T-cell (primary cell): ENCODE measurements at regions not wholly inside any gene's neighbourhood (a gene's known extent, or its start where the extent isn't known, plus 50 kb on each side); places are given as distances from the start of the nearest gene placed in this dataset.

Experiments used
- ATAC-seq, 4 experiments: fragments of 200-7000 bp in 3 of 4; fragments of 150-1000 bp in 1 of 4; cut with Tn5 transposase; replicated peaks in 1 of 4; 1 replicate in 3 of 4; 2 replicates in 1 of 4; pipeline ENCODE4 v1.10.0; 2021; ENCODE audit warnings: moderate library complexity in 3 of 4, mild to moderate bottlenecking in 2 of 4, moderate number of reproducible peaks in 1 of 4
- CTCF ChIA-PET, 2 donors: fragments of 300-600 bp; sonication (Branson Sonifier 250); formaldehyde crosslinking; loops; one replicate each; lab custom pipeline; 2022; ENCODE audit warnings: antibody characterized with exemption in 2 of 2; lab: Charles Lee
- POLR2A ChIA-PET, 2 donors: fragments of 300-600 bp; sonication (Branson Sonifier 250); formaldehyde crosslinking; loops; one replicate each; lab custom pipeline; 2022; ENCODE audit warnings: antibody characterized with exemption in 2 of 2; lab: Charles Lee
- DNase-seq, 35 experiments: peaks; one replicate each; pipeline versions ENCODE4 v3.0.0 to v3.0.0-alpha.2; 2013 to 2023
- H3K27ac ChIP-seq: one replicate; pipeline ENCODE4 v1.5.1; 2013; ENCODE audit warnings: low read length
- H3K27me3 ChIP-seq, 2 experiments: replicated peaks in 1 of 2; 1 replicate in 1 of 2; 2 replicates in 1 of 2; pipeline versions ENCODE4 v1.6.1 to v1.7.0; 2013; ENCODE audit warnings: low read length in 1 of 2, mixed read lengths in 1 of 2; ENCODE audit not compliant: control insufficient read depth in 2 of 2, insufficient read depth in 2 of 2; ENCODE audit errors: extremely low read depth in 1 of 2
- H3K36me3 ChIP-seq, 2 donors: 1 replicate in 1 of 2; 2 replicates in 1 of 2; pipeline versions ENCODE4 v1.6.1 to v1.7.0; 2013; ENCODE audit warnings: low read length in 1 of 2; ENCODE audit not compliant: control insufficient read depth in 2 of 2, insufficient read depth in 1 of 2; ENCODE audit errors: extremely low read depth in 1 of 2
- H3K4me1 ChIP-seq, 2 experiments: 1 replicate in 1 of 2; 2 replicates in 1 of 2; pipeline versions ENCODE4 v1.6.1 to v1.7.0; 2013; ENCODE audit warnings: low read length in 2 of 2, mixed read lengths in 1 of 2; ENCODE audit not compliant: insufficient read depth in 2 of 2, control insufficient read depth in 1 of 2; ENCODE audit errors: extremely low read depth in 1 of 2
- H3K4me3 ChIP-seq, 2 donors: 1 replicate in 1 of 2; 2 replicates in 1 of 2; pipeline versions ENCODE4 v1.5.1 to v1.7.0; 2013; ENCODE audit warnings: mild to moderate bottlenecking in 2 of 2, low read length in 1 of 2, moderate library complexity in 1 of 2; ENCODE audit not compliant: control insufficient read depth in 1 of 2; ENCODE audit errors: extremely low read depth in 1 of 2
- H3K9me3 ChIP-seq: 2 replicates; pipeline ENCODE4 v1.7.0; 2013
- H3K27ac Mint-ChIP-seq, 2 donors: one replicate each; pipeline ENCODE4 v1.8.0; 2020 to 2021; ENCODE audit warnings: mild to moderate bottlenecking in 2 of 2, mixed read lengths in 2 of 2
- H3K27me3 Mint-ChIP-seq, 2 donors: one replicate each; pipeline ENCODE4 v1.8.0; 2021 to 2022; ENCODE audit warnings: mixed read lengths in 2 of 2
- H3K36me3 Mint-ChIP-seq: one replicate; pipeline ENCODE4 v1.8.0; 2021; ENCODE audit warnings: mixed read lengths
- H3K4me1 Mint-ChIP-seq, 3 donors: one replicate each; pipeline ENCODE4 v1.8.0; 2020 to 2022; ENCODE audit warnings: mixed read lengths in 3 of 3, mild to moderate bottlenecking in 1 of 3
- H3K4me3 Mint-ChIP-seq, 3 donors: one replicate each; pipeline ENCODE4 v1.8.0; 2020 to 2022; ENCODE audit warnings: mild to moderate bottlenecking in 3 of 3, mixed read lengths in 3 of 3, moderate library complexity in 3 of 3
- H3K9me3 Mint-ChIP-seq, 3 donors: one replicate each; pipeline ENCODE4 v1.8.0; 2020 to 2022; ENCODE audit warnings: mixed read lengths in 3 of 3
- WGBS: methylation state at CpG from one replicate; pipeline ENCODE4 v1.1.5; 2013; ENCODE audit warnings: missing lambda C conversion rate; ENCODE audit not compliant: insufficient coverage; 5-methylcytosine and 5-hydroxymethylcytosine counted together

DNA sequence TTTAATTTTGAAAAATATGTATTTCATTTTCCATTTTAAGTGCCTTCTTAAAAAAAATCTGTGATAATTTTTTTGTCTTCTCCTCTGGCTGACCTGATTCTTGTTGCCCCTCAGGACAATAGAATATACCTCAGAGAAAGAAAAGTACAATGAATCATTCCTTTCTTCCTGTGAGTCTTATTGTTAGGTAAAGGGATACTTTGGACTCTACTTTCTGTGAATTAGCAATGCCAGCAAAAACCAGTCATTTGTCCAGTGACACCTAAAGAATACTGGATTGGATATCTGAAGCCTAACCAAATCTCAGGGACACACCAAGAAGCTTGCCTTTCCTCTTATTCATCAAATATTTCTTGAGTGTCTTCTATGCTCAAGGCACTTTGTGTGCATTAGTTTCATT is 102.1 kb downstream of the AREG start:
- no peaks in the 10 kb centered on the region for H3K9me3 Mint-ChIP-seq
- no peaks in the 10 kb centered on the region for H3K27me3 Mint-ChIP-seq
- Histone ChIP-seq H3K27ac (no peak overlapping the region), H3K4me1 (peaks cover 0 to 2% of the 10 kb centered on the region in 2 experiments), H3K9me3 (no peaks in the 10 kb centered on the region), H3K27me3 (no peaks in the 10 kb centered on the region), H3K36me3 (no peaks in the 10 kb centered on the region), H3K4me3 (no peak overlapping the region)
- H3K36me3 Mint-ChIP-seq = no peaks in the 10 kb centered on the region
- ChIA-PET CTCF (no interaction called here), POLR2A (no interaction called here)
- H3K27ac Mint-ChIP-seq = no peak overlapping the region
- H3K4me1 Mint-ChIP-seq = peaks cover 0 to 9% (median 8%) of the 10 kb centered on the region in 3 donors
- H3K4me3 Mint-ChIP-seq = no peak overlapping the region
- DNase-seq = no peak
- no peak for ATAC-seq

DNA sequence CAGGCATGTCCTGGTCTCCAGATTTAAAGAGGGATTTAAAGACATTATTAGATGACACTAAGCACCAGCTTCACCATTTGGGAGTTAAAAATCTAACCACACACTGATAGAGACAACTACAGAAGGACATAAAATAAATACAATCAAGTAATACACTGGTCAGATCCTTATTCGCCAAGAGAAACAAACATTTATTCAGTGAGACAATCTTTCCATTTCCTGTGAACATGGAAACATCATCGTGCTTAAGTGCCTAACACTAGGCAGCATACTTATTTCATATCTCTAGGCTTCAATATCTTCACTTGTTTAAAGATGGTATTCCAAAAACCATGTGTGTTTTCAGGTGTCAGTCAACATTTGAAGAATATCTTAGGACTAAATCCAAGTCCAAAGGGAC is 103.6 kb downstream of the AREG start:
- Mint-ChIP-seq H3K9me3 (no peaks in the 10 kb centered on the region), H3K36me3 (no peaks in the 10 kb centered on the region), H3K4me3 (no peak overlapping the region), H3K4me1 (peaks cover 0 to 1% (median under 1%) of the 10 kb centered on the region in 3 donors), H3K27me3 (no peaks in the 10 kb centered on the region), H3K27ac (no peak overlapping the region)
- POLR2A ChIA-PET = no interaction called here
- Histone ChIP-seq H3K9me3 (no peaks in the 10 kb centered on the region), H3K36me3 (no peaks in the 10 kb centered on the region), H3K4me3 (no peak overlapping the region), H3K4me1 (no peaks in the 10 kb centered on the region), H3K27me3 (no peaks in the 10 kb centered on the region), H3K27ac (no peak overlapping the region)
- ATAC-seq (no peak), DNase-seq (no peak)
- 83% methylated on average over 1 of the region's 2 CpGs for WGBS
- CTCF ChIA-PET = no interaction called here

DNA sequence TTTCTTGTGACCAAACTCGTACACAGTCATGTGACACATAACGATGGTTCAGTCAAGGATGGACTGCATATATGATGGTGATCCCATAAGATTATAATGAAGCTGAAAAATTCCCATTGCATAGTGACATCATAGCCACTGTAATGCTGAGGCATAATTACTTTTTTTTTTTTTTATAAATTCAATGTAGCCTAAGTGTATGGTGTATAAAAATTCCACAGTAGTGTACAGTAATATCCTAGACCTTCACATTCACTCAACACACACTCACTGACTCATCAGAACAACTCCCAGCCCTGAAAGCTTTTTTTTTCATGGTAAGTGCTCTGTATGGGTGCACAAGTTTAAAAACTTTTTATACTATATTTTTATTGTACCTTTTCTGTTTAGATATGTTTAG is 105.0 kb downstream of the AREG start:
- no peaks in the 10 kb centered on the region for H3K36me3 Mint-ChIP-seq
- no peak for ATAC-seq
- Histone ChIP-seq H3K4me3 (no peak overlapping the region), H3K9me3 (no peaks in the 10 kb centered on the region), H3K27me3 (no peaks in the 10 kb centered on the region), H3K4me1 (no peaks in the 10 kb centered on the region), H3K27ac (no peak overlapping the region), H3K36me3 (no peaks in the 10 kb centered on the region)
- H3K27me3 Mint-ChIP-seq = no peaks in the 10 kb centered on the region
- H3K27ac Mint-ChIP-seq = no peak overlapping the region
- no peaks in the 10 kb centered on the region for H3K4me1 Mint-ChIP-seq
- no CpG with 5 or more reads among the region's 2 CpGs for WGBS
- H3K9me3 Mint-ChIP-seq = no peaks in the 10 kb centered on the region
- ChIA-PET CTCF (no interaction called here), POLR2A (no interaction called here)
- DNase-seq = no peak
- H3K4me3 Mint-ChIP-seq = no peak overlapping the region

DNA sequence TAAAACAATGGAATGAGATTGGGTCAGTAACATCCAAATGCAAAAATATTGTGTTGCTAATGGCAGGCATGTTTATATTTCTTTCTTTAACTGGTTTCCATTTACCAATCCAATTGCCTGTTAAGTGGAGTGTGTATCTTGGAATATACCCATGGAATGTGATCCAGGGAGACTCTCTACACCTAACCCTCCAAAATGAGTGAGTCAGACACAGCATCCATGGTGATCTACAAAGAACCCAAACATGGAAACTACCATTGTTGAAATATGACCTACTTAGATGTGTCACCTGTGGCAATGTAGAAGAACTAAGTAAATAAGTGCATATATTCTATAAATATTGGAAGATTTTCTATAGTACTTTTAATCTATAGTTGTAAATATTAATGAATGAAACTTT is 110.3 kb downstream of the AREG start:
- DNase-seq = no peak
- peaks cover 0 to 14% (median 3%) of the 10 kb centered on the region in 3 donors for H3K9me3 Mint-ChIP-seq
- no peaks in the 10 kb centered on the region for H3K27me3 ChIP-seq
- no peaks in the 10 kb centered on the region for H3K27me3 Mint-ChIP-seq
- H3K9me3 ChIP-seq = no peaks in the 10 kb centered on the region
- H3K4me3 Mint-ChIP-seq = no peak overlapping the region
- no peaks in the 10 kb centered on the region for H3K36me3 Mint-ChIP-seq
- H3K4me1 ChIP-seq = no peaks in the 10 kb centered on the region
- ATAC-seq = no peak
- no peaks in the 10 kb centered on the region for H3K36me3 ChIP-seq
- H3K27ac Mint-ChIP-seq = no peak overlapping the region
- H3K27ac ChIP-seq = no peak overlapping the region
- no peaks in the 10 kb centered on the region for H3K4me1 Mint-ChIP-seq
- H3K4me3 ChIP-seq = no peak overlapping the region
- POLR2A ChIA-PET = no interaction called here
- CTCF ChIA-PET = no interaction called here

GRCh38 chr4:74555843-74556242 is 110.9 kb downstream of the AREG start:
- DNase-seq (no peak), ATAC-seq (no peak)
- no peak overlapping the region for H3K4me3 ChIP-seq
- no peak overlapping the region for H3K27ac ChIP-seq
- WGBS = no CpG with 5 or more reads among the region's 1 CpG
- H3K27me3 ChIP-seq = no peaks in the 10 kb centered on the region
- Mint-ChIP-seq H3K4me1 (no peaks in the 10 kb centered on the region), H3K36me3 (no peaks in the 10 kb centered on the region), H3K27me3 (no peaks in the 10 kb centered on the region), H3K9me3 (peaks cover 0 to 14% (median 3%) of the 10 kb centered on the region in 3 donors), H3K27ac (no peak overlapping the region), H3K4me3 (no peak overlapping the region)
- H3K4me1 ChIP-seq = no peaks in the 10 kb centered on the region
- ChIA-PET CTCF (no interaction called here), POLR2A (no interaction called here)
- no peaks in the 10 kb centered on the region for H3K9me3 ChIP-seq
- no peaks in the 10 kb centered on the region for H3K36me3 ChIP-seq

DNA sequence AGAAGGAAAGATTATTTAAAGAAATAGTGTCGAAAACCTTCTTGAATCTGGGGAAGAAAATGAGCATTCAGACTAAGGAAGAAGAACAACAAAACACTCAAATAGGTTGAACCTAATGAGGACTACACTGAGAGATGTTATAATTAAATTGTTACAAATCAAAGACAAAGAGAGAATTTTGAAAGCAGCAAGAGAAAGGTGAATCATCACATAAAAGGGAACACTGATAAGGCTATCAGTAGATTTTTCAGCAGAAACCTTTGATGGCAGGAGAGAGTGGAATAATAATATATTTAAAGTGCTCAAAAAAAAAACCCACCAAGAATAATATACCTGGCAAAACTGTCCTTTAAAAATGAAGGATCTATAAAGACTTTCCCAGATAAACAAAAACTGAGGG is 114.9 kb downstream of the AREG start:
- no peak for ATAC-seq
- H3K4me1 Mint-ChIP-seq = no peaks in the 10 kb centered on the region
- POLR2A ChIA-PET = no interaction called here
- peaks cover 0 to 5% of the 10 kb centered on the region in 2 donors for H3K27me3 Mint-ChIP-seq
- Histone ChIP-seq H3K9me3 (no peaks in the 10 kb centered on the region), H3K4me1 (no peaks in the 10 kb centered on the region), H3K36me3 (no peaks in the 10 kb centered on the region), H3K4me3 (no peak overlapping the region), H3K27me3 (no peaks in the 10 kb centered on the region), H3K27ac (no peak overlapping the region)
- CTCF ChIA-PET = no interaction called here
- no peak for DNase-seq
- no peak overlapping the region for H3K4me3 Mint-ChIP-seq
- no peaks in the 10 kb centered on the region for H3K36me3 Mint-ChIP-seq
- WGBS = no CpG with 5 or more reads among the region's 1 CpG
- no peak overlapping the region for H3K27ac Mint-ChIP-seq
- H3K9me3 Mint-ChIP-seq = peaks cover 6 to 14% (median 7%) of the 10 kb centered on the region in 3 donors

GRCh38 chr4:74567981-74568380 is 123.0 kb downstream of the AREG start:
- Mint-ChIP-seq H3K27me3 (peaks cover 0 to 5% of the 10 kb centered on the region in 2 donors), H3K9me3 (peaks cover 9 to 13% (median 11%) of the 10 kb centered on the region in 3 donors), H3K4me1 (no peaks in the 10 kb centered on the region), H3K27ac (no peak overlapping the region), H3K36me3 (no peaks in the 10 kb centered on the region), H3K4me3 (no peak overlapping the region)
- no peaks in the 10 kb centered on the region for H3K36me3 ChIP-seq
- no peak overlapping the region for H3K27ac ChIP-seq
- DNase-seq = no peak
- H3K27me3 ChIP-seq = no peaks in the 10 kb centered on the region
- ChIA-PET CTCF (interaction anchor here in 1 of 2 donors (0.7 kb wide), 1 partner anchor 139 kb away, joined by 3 read pairs; no protein-coding TSS in a partner anchor), POLR2A (no interaction called here)
- WGBS = no CpG with 5 or more reads among the region's 4 CpGs
- H3K4me1 ChIP-seq = no peaks in the 10 kb centered on the region
- ATAC-seq = no peak
- no peak overlapping the region for H3K4me3 ChIP-seq
- H3K9me3 ChIP-seq = no peaks in the 10 kb centered on the region
